C4-2B (cell line): ENCODE measurements at regions not wholly inside any gene's neighbourhood (a gene's known extent, or its start where the extent isn't known, plus 50 kb on each side); places are given as distances from the start of the nearest gene placed in this dataset.

Source experiments
- CTCF ChIP-seq: fragments of 450-650 bp; conservative IDR thresholded peaks from 2 replicates; pipeline ENCODE4 v1.5.1; 2017; ENCODE audit warnings: mild to moderate bottlenecking
- ZFX ChIP-seq: fragments of 450-650 bp; IDR thresholded peaks from 2 replicates; pipeline ENCODE4 v1.6.1; 2017

GRCh38 chr2:79250656-79251055, 91.1 kb upstream of the REG3A start:
- TF ChIP-seq CTCF (no peak), ZFX (no peak)
